ENCODE measurements at regions not wholly inside any gene's neighbourhood (a gene's known extent, or its start where the extent isn't known, plus 50 kb on each side); places are given as distances from the start of the nearest gene placed in this dataset.

DNA sequence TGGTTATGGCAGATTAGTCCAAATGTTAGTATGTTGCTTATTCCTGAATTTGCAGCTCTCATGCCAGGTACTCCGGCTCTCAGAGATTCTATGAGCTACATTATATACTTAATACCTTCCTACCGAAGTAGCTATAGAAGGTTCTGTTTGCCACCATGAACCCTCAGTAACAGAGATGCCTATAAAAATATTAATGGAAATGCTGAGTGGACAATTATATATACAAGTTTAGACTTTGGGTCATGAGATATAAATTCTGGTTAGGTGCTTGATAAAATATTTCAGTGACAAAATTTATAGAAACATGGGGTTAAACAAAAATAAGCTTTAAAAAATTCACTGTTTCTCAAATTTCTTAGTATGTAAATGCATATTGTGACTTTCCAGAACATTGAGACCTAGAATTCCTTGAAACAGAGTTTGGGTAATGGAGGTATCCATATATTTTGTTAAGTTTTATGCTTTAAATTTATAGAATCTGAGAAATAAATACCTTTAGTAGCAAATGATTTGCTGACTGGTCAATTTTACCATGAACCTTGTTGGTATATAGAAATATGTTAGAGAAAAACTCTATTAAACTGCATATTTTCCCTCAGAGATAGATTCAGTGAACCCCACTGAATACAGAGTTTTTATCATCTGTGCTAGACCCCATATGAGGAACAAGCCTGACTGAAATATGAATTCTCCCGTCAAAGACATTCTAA, 533.5 kb downstream of the SH2D4B start:
- TF ChIP-seq, protein P1, sequence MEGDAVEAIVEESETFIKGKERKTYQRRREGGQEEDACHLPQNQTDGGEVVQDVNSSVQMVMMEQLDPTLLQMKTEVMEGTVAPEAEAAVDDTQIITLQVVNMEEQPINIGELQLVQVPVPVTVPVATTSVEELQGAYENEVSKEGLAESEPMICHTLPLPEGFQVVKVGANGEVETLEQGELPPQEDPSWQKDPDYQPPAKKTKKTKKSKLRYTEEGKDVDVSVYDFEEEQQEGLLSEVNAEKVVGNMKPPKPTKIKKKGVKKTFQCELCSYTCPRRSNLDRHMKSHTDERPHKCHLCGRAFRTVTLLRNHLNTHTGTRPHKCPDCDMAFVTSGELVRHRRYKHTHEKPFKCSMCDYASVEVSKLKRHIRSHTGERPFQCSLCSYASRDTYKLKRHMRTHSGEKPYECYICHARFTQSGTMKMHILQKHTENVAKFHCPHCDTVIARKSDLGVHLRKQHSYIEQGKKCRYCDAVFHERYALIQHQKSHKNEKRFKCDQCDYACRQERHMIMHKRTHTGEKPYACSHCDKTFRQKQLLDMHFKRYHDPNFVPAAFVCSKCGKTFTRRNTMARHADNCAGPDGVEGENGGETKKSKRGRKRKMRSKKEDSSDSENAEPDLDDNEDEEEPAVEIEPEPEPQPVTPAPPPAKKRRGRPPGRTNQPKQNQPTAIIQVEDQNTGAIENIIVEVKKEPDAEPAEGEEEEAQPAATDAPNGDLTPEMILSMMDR (IDR thresholded peaks at IDR 0.05; ENCODE audit: insufficient read depth, low read length) = no peak
- no peak overlapping the region for H3K4me3 ChIP-seq (ENCODE audit: low read depth, low read length)
- DNase-seq (ENCODE audit: low read depth) = no peak

DNA sequence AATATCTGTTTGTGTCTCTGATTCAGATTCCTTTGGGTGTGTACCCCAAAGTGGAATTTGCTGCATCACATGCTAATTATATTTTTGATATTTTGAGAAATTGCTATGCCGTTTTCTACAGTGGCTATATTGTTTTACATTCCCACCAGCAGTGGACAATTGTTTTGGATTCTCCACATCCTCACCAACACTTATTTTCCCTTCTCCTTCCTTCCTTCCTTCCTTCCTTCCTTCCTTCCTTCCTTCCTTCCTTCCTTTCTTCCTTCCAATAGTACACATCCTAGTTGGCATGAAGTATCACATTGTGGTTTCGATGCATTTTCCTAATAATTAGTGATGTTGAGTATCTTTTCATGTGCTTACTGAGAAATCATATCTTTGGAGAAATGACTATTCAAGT, 535.5 kb downstream of the SH2D4B start:
- no peak overlapping the region for H3K4me3 ChIP-seq (ENCODE audit: low read depth, low read length)
- no peak for DNase-seq (ENCODE audit: low read depth)
- TF ChIP-seq, protein P1 (IDR thresholded peaks at IDR 0.05; ENCODE audit: insufficient read depth, low read length) = no peak

DNA sequence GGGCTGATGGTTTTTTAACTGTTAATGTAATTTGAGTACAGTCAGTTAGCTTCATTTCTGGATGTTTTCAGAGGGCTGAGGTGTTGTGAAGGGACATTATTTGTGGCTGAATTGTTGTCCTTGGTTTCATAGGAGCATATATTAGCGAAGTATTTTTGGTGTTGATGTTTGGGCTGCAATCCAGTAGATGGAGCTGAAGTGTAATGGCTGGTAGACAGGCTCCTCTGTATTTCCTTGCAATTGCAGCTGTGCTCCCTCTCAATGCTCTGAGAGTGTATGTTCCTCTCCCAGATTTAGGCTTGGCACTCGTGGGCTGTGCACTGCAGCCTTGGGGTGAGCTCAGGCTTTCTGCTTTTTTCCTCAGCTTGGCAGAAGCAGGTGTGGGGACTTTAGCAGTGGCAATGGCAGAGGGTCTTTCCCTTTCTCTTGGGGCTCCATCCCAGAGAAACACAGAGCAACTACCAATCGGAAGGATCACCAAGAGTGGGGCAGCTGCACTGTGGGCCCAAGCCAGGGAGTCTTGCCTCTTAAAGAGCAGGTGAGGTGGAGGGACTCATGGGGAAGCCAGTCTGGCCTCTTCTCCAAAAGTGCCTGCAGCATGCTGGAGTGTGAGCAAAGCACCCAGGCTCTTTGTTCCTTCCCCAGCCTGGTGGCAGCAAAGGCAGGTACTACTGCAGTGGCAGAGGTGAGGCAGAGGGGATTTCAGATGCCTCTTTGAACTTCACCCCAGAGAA, 544.4 kb downstream of the SH2D4B start:
- TF ChIP-seq, protein P1 (IDR thresholded peaks at IDR 0.05; ENCODE audit: insufficient read depth, low read length) = no peak
- DNase-seq (ENCODE audit: low read depth) = no peak

DNA sequence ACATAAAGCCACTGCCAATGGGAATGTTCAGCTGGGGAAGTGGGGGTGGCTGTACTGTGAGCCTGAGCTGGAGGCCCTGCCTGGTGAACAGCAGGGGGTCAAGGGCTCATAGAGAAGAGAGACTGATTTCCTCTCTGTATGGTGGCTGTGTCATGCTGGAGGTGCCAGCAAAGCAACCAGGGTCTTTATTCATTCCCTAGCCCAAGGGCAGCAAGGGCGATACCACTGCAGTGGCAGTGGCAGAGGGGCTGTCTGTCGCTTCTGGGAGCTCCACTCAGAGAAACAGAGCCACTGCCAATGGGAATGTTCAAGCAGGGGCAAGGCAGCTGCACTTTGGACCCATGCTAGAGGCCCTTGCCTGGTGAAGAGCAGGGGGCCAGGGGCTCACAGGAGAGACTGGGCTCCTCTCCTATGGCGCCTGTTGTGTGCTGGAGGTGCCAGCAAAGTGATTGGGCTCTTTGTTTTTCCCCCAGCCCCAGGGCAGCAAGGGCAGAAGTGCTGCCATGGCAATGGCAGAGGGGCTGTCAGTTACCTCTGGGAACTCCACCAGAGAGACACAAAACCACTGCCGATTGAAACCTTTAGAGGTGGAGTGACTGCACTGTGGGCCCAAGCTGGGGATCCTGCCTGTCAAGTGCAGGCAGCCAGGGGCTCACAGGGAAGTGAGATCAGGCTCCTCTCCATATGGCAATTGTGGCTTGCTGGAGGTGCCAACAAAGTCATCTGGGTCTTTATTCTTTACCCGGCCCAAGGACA, 545.1 kb downstream of the SH2D4B start:
- no peak overlapping the region for H3K4me3 ChIP-seq (ENCODE audit: low read depth, low read length)
- DNase-seq (ENCODE audit: low read depth) = no peak
- TF ChIP-seq, protein P1 (IDR thresholded peaks at IDR 0.05; ENCODE audit: insufficient read depth, low read length) = no peak

More for the DNA sequence above, 544.4 kb downstream of the SH2D4B start:
- no peak overlapping the region for H3K4me3 ChIP-seq (ENCODE audit: low read depth, low read length)

DNA sequence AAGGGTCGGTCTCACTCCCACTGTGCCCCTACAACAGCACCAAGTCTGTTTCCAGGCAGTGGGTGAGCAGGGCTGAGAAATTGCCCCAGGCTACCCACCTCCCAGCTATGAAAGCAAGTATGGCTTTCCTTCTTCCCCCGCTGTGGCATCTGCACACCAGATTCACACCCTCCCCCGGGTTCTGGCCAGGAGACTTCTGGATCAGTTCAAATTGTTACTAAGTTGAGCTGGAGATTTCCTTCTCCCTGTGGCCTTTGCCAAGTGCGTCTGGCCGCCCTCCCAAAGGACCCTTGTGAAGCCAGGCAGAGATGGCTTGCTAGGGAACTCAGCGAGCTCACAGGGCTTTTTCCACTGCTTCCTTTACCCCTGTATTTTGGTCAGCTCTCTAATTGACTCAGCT, 555.4 kb downstream of the SH2D4B start:
- TF ChIP-seq, protein P1 (IDR thresholded peaks at IDR 0.05; ENCODE audit: insufficient read depth, low read length) = no peak
- DNase-seq (ENCODE audit: low read depth) = no peak

DNA sequence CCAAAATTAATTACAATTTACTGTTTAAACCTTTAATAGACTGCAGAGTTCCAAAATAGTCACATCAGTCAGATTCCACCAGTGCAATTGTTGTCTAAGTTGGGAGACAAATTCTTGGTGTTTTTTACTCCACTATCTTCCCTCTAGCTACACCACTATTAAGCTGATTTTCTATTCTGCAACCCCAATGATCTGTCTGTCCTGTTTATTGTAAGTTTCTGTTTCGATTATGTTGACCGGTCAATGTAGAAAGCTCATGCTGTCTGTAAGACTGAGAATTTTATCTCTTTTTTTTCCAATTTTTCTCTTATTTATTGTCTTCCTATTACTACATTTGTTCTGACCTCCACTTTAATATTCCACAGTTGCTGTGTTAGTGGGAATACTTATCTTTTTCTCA, 557.5 kb downstream of the SH2D4B start:
- TF ChIP-seq, protein P1 (IDR thresholded peaks at IDR 0.05; ENCODE audit: insufficient read depth, low read length) = no peak
- H3K4me3 ChIP-seq (ENCODE audit: low read depth, low read length) = no peak overlapping the region
- DNase-seq (ENCODE audit: low read depth) = no peak

More for the DNA sequence above, 555.4 kb downstream of the SH2D4B start:
- no peak overlapping the region for H3K4me3 ChIP-seq (ENCODE audit: low read depth, low read length)
